Stimulated activated CD4-positive, alpha-beta T cell treated with anti-CD3 and anti-CD28 coated beads, Interleukin-2, amount 100 ng/mL, for 24 hours (primary cell): ENCODE measurements at regions not wholly inside any gene's neighbourhood (a gene's known extent, or its start where the extent isn't known, plus 50 kb on each side); places are given as distances from the start of the nearest gene placed in this dataset.
"Not testable (repeated sequence)": the region's sequence is repeated elsewhere in the genome, so short reads cannot be mapped to it uniquely, and the experiment has no call there.

Experiments
- DNase-seq, 2 donors: peaks; one replicate each; pipeline ENCODE4 v3.0.0-alpha.2; 2020

- no peak for DNase-seq
Observed at GRCh38 chr14:40463886-40464285, 1031.7 kb upstream of the FBXO33 start.

- no peak for DNase-seq
Observed at GRCh38 chr14:40452674-40453073, 1020.4 kb upstream of the FBXO33 start.

- DNase-seq: no peak
Observed at GRCh38 chr14:40447017-40447416, 1014.8 kb upstream of the FBXO33 start.

GRCh38 chr14:40445020-40445419, 1012.8 kb upstream of the FBXO33 start:
- no peak for DNase-seq

GRCh38 chr14:40436551-40436950, 1004.3 kb upstream of the FBXO33 start:
- no peak for DNase-seq

GRCh38 chr14:40417777-40418401, 985.7 kb upstream of the FBXO33 start:
- DNase-seq: peak in 1 of 2 donors; percentile 4

- no peak for DNase-seq
Observed at GRCh38 chr14:40416565-40416964, 984.3 kb upstream of the FBXO33 start.

- no peak for DNase-seq
Observed at GRCh38 chr14:40414386-40414785, 982.2 kb upstream of the FBXO33 start.

GRCh38 chr14:40413136-40413535, 980.9 kb upstream of the FBXO33 start:
- no peak for DNase-seq

- DNase-seq: no peak
Observed at GRCh38 chr14:40410708-40411107, 978.5 kb upstream of the FBXO33 start.

GRCh38 chr14:40402957-40403356, 970.7 kb upstream of the FBXO33 start:
- DNase-seq: no peak

- DNase-seq: no peak
Observed at GRCh38 chr14:40398981-40399380, 966.7 kb upstream of the FBXO33 start.

GRCh38 chr14:40394634-40395340, 962.6 kb upstream of the FBXO33 start:
- DNase-seq: no peak

- no peak for DNase-seq
Observed at GRCh38 chr14:40393143-40393542, 960.9 kb upstream of the FBXO33 start.

- no peak for DNase-seq
Observed at GRCh38 chr14:40386433-40386832, 954.2 kb upstream of the FBXO33 start.

GRCh38 chr14:40374221-40374620, 942.0 kb upstream of the FBXO33 start:
- DNase-seq: no peak

- no peak for DNase-seq
Observed at GRCh38 chr14:40371011-40371410, 938.8 kb upstream of the FBXO33 start.

GRCh38 chr14:40368314-40368713, 936.1 kb upstream of the FBXO33 start:
- DNase-seq: no peak

GRCh38 chr14:40367717-40368116, 935.5 kb upstream of the FBXO33 start:
- DNase-seq: no peak

- no peak for DNase-seq
Observed at GRCh38 chr14:40365305-40365704, 933.1 kb upstream of the FBXO33 start.

- DNase-seq: no peak
Observed at GRCh38 chr14:40362856-40363255, 930.6 kb upstream of the FBXO33 start.

GRCh38 chr14:40354754-40355153, 922.5 kb upstream of the FBXO33 start:
- DNase-seq: no peak

- not testable (repeated sequence) for DNase-seq
Observed at GRCh38 chr14:40348104-40348503, 915.9 kb upstream of the FBXO33 start.

GRCh38 chr14:40347675-40348074, 915.4 kb upstream of the FBXO33 start:
- no peak for DNase-seq

GRCh38 chr14:40346275-40346674, 914.0 kb upstream of the FBXO33 start:
- no peak for DNase-seq
